Heart left ventricle (tissue), 13 donors: ENCODE measurements at regions not wholly inside any gene's neighbourhood (a gene's known extent, or its start where the extent isn't known, plus 50 kb on each side); places are given as distances from the start of the nearest gene placed in this dataset.

Experiments
- POLR2A ChIP-seq, 2 donors: fragments of 450-650 bp; IDR thresholded peaks; one replicate each; pipeline ENCODE4 v1.6.1; 2017; ENCODE audit warnings: antibody characterized with exemption in 2 of 2, mild to moderate bottlenecking in 2 of 2, moderate library complexity in 2 of 2
- TF ChIP-seq, protein P1 (sequence below), 12 donors: fragments of 200-600 bp; sonication (generic) in 4 of 12; IDR thresholded peaks; one replicate each; pipeline versions ENCODE4 v1.5.0 to v1.8.0; 2018 to 2022; ENCODE audit warnings: antibody characterized with exemption in 12 of 12, mild to moderate bottlenecking in 5 of 12
- donor health status: ischemic (EF 13 %, LVEDD 7.1; RV severe dilation, severe dysfunction).
- donor health status: DM: no; HTN: yes; CAD: no.
- donor health status: DM: no; HTN: no; CAD: no.
- donor health status: ischemic (EF 25% LVEDD 6.9; RV normal size, moderate dysfunction).
- donor health status: ischemic (EF 25% LVEDD 5.7; RV mildly dilated, moderate dysfunction).
- donor health status: ischemic (EF 35%, LVEDD 5.7; RV mildly dilated, moderate dysfunction).
- donor health status: nonischemic (EF 11% LVEDD 7.7; RV severe dilation, severe dysfunction).
- donor health status: DM: yes; HTN: yes; CAD: no.
- donor health status: PGD.
- donor health status: ischemic (EF 29% LVEDD 5.4; RV normal size, mild dysfunction).
- donor health status: nonischemic (EF 23%, LVEDD 6.1; RV moderate dilation, normal function).

DNA sequence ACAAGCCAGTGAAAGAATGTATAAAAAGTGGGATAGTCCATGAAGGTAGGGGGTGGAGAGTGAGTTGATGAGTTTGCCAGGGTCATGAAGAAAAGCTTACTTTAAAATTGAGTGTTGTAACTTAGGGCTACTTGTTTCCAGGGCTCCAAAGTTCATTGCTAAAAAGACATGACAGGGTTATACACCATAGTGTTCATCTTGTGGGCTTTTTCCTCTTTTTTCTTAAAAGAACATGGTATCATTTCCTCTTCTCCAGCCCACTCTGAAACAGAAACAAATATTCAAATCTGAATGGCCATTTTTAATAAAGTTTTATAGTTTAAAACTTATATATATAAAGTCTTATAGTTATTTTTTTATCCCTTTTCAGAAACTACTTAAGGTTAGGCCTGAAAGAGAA, 115.7 kb upstream of the SMC2 start:
- TF ChIP-seq, protein P1, sequence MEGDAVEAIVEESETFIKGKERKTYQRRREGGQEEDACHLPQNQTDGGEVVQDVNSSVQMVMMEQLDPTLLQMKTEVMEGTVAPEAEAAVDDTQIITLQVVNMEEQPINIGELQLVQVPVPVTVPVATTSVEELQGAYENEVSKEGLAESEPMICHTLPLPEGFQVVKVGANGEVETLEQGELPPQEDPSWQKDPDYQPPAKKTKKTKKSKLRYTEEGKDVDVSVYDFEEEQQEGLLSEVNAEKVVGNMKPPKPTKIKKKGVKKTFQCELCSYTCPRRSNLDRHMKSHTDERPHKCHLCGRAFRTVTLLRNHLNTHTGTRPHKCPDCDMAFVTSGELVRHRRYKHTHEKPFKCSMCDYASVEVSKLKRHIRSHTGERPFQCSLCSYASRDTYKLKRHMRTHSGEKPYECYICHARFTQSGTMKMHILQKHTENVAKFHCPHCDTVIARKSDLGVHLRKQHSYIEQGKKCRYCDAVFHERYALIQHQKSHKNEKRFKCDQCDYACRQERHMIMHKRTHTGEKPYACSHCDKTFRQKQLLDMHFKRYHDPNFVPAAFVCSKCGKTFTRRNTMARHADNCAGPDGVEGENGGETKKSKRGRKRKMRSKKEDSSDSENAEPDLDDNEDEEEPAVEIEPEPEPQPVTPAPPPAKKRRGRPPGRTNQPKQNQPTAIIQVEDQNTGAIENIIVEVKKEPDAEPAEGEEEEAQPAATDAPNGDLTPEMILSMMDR (IDR thresholded peaks at IDR 0.05), result no peak
- TF ChIP-seq POLR2A (IDR thresholded peaks at IDR 0.05), result no peak
